ENCODE measurements at regions not wholly inside any gene's neighbourhood (a gene's known extent, or its start where the extent isn't known, plus 50 kb on each side); places are given as distances from the start of the nearest gene placed in this dataset.

DNA sequence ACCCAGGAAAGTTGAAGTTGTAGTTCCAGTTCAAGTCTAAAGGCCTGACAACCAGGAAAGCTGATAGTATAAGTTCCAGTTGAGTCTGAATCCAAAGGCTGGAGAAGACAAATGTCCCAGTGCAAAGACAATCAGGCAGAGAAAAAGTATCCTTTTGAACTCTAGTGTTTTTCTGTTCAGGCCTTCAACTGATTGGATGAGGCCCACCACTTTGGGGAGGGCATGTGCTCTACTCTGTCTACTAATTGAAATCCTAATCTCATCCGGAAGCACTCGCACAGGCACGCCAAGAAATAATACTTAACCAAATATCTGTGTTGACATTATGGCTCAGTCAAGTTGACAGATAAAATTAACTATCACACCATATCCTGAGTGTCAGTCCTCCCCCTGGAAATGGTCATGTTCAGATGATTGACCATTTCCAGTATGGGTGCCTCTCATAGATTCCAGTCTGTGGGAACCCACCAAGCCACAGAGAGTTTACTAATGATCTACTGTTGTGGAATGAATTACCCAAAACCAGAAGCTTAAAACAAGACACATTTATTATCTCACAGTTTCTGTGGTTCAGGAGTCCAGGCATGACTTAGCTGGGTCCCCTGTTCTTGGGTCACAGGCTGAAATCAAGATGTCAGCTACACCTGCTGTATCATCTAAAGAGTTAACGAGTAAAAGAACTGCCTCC is 296.3 kb upstream of the ZP4 start:
- TF ChIP-seq, protein P1, sequence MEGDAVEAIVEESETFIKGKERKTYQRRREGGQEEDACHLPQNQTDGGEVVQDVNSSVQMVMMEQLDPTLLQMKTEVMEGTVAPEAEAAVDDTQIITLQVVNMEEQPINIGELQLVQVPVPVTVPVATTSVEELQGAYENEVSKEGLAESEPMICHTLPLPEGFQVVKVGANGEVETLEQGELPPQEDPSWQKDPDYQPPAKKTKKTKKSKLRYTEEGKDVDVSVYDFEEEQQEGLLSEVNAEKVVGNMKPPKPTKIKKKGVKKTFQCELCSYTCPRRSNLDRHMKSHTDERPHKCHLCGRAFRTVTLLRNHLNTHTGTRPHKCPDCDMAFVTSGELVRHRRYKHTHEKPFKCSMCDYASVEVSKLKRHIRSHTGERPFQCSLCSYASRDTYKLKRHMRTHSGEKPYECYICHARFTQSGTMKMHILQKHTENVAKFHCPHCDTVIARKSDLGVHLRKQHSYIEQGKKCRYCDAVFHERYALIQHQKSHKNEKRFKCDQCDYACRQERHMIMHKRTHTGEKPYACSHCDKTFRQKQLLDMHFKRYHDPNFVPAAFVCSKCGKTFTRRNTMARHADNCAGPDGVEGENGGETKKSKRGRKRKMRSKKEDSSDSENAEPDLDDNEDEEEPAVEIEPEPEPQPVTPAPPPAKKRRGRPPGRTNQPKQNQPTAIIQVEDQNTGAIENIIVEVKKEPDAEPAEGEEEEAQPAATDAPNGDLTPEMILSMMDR (IDR thresholded peaks at IDR 0.05), result no peak
- no peak for TF ChIP-seq POLR2A (IDR thresholded peaks at IDR 0.05)

All from adrenal gland (tissue), 5 donors.